ENCODE measurements at regions not wholly inside any gene's neighbourhood (a gene's known extent, or its start where the extent isn't known, plus 50 kb on each side); places are given as distances from the start of the nearest gene placed in this dataset.

DNA sequence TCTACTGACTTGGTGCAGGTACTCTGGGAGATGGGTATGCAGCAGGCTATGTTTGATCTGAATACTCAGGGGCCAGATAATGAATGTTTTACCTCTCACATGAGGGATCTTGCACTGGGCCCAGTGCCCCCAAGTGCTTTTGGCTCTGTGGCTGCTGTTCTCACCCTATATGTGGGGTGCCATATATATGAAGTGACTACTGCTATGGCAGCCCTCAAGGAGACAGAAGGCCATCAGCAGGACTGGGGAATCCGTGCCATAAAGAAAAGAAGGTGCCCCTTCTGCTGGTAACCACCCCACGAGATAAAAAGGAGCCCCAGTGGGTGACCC lies 302.1 kb downstream of the ZPLD1 start:
- WGBS, 2 donors: 69 to 84% methylated on average over 2 of the region's 2 CpGs
- Histone ChIP-seq H3K36me3 (ENCODE audit: control insufficient read depth in 4 of 4, insufficient read depth in 4 of 4, low read length in 4 of 4) (no peaks in the 10 kb centered on the region), H3K27ac (ENCODE audit: low read depth in 1 of 2, low read length in 1 of 2) (no peak overlapping the region), H3K4me3 (no peak overlapping the region), H3K9me3 (ENCODE audit: control insufficient read depth in 4 of 4, insufficient read depth in 3 of 4, low read length in 3 of 4) (peaks cover 0 to 4% (median 0%) of the 10 kb centered on the region in 4 donors), H3K4me1 (ENCODE audit: control insufficient read depth in 5 of 5, insufficient read depth in 5 of 5, low read length in 5 of 5) (peaks cover 0 to 32% (median 0%) of the 10 kb centered on the region in 5 donors), H3K27me3 (ENCODE audit: control insufficient read depth in 3 of 3, insufficient read depth in 3 of 3, low read length in 2 of 3) (no peaks in the 10 kb centered on the region), H3K9ac (ENCODE audit: insufficient read depth in 1 of 2, low read length in 2 of 2) (no peak overlapping the region)
- ATAC-seq (ENCODE audit: insufficient read depth, low FRiP score): no peak
- TF ChIP-seq, protein P1, sequence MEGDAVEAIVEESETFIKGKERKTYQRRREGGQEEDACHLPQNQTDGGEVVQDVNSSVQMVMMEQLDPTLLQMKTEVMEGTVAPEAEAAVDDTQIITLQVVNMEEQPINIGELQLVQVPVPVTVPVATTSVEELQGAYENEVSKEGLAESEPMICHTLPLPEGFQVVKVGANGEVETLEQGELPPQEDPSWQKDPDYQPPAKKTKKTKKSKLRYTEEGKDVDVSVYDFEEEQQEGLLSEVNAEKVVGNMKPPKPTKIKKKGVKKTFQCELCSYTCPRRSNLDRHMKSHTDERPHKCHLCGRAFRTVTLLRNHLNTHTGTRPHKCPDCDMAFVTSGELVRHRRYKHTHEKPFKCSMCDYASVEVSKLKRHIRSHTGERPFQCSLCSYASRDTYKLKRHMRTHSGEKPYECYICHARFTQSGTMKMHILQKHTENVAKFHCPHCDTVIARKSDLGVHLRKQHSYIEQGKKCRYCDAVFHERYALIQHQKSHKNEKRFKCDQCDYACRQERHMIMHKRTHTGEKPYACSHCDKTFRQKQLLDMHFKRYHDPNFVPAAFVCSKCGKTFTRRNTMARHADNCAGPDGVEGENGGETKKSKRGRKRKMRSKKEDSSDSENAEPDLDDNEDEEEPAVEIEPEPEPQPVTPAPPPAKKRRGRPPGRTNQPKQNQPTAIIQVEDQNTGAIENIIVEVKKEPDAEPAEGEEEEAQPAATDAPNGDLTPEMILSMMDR (IDR thresholded peaks at IDR 0.05; ENCODE audit: control extremely low read depth, extremely low read depth): no peak
- DNase-seq: no peak

DNA sequence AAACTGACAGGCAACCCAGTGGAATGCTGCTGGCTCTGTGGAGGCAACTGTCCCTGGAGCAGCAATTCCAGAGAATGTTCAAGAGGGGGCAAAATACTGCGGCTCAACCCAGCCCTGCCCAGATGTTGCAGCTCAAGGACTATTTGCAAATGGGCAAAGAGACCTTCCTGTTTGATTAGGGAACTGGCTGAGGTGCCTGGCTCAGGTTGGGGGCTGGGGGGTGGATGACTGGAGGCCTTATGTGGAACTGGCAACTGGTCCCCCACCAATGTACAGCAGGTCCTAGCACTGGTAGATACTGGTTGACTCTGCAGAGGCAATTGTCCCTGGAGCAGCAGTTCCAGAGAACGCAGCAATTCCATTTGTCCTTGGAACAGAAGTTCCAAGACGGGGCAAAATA lies 302.5 kb downstream of the ZPLD1 start:
- 88 to 92% methylated on average over 3 of the region's 3 CpGs for WGBS, 2 donors
- ATAC-seq (ENCODE audit: insufficient read depth, low FRiP score): no peak
- Histone ChIP-seq H3K27me3 (ENCODE audit: control insufficient read depth in 3 of 3, insufficient read depth in 3 of 3, low read length in 2 of 3) (no peaks in the 10 kb centered on the region), H3K9me3 (ENCODE audit: control insufficient read depth in 4 of 4, insufficient read depth in 3 of 4, low read length in 3 of 4) (peaks cover 0 to 4% (median 0%) of the 10 kb centered on the region in 4 donors), H3K4me3 (no peak overlapping the region), H3K4me1 (ENCODE audit: control insufficient read depth in 5 of 5, insufficient read depth in 5 of 5, low read length in 5 of 5) (peaks cover 0 to 32% (median 0%) of the 10 kb centered on the region in 5 donors), H3K27ac (ENCODE audit: low read depth in 1 of 2, low read length in 1 of 2) (no peak overlapping the region), H3K9ac (ENCODE audit: insufficient read depth in 1 of 2, low read length in 2 of 2) (no peak overlapping the region), H3K36me3 (ENCODE audit: control insufficient read depth in 4 of 4, insufficient read depth in 4 of 4, low read length in 4 of 4) (no peaks in the 10 kb centered on the region)
- TF ChIP-seq, protein P1 (IDR thresholded peaks at IDR 0.05; ENCODE audit: control extremely low read depth, extremely low read depth): no peak
- DNase-seq: no peak

DNA sequence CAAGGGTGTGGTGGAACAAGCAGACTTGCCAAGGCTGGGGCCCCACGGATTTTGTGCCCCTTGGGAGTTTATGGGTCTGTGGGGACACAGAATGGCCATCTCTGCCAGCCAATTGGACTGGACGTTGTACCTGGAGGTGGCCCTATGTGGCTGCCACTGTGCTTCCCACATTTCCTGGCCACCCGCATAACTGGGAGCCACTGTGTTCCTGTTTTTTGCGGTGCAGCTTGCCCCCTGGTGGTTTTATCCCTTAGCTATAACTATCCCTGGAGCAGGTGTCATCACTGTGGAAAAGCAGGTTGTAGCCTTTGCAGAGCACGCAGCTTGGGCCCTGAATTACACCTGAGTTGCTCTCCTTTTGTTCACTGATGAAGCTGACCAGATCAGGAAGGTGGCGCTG lies 306.3 kb downstream of the ZPLD1 start:
- ATAC-seq (ENCODE audit: insufficient read depth, low FRiP score): no peak
- Histone ChIP-seq H3K4me3 (no peak overlapping the region), H3K9me3 (ENCODE audit: control insufficient read depth in 4 of 4, insufficient read depth in 3 of 4, low read length in 3 of 4) (peaks cover 0 to 4% (median 0%) of the 10 kb centered on the region in 4 donors)

More for the DNA sequence above, 306.3 kb downstream of the ZPLD1 start:
- no peaks in the 10 kb centered on the region for H3K27me3 ChIP-seq (ENCODE audit: control insufficient read depth in 3 of 3, insufficient read depth in 3 of 3, low read length in 2 of 3)
- TF ChIP-seq, protein P1 (IDR thresholded peaks at IDR 0.05; ENCODE audit: control extremely low read depth, extremely low read depth): no peak
- no peak overlapping the region for H3K27ac ChIP-seq (ENCODE audit: low read depth in 1 of 2, low read length in 1 of 2)
- H3K4me1 ChIP-seq (ENCODE audit: control insufficient read depth in 5 of 5, insufficient read depth in 5 of 5, low read length in 5 of 5): peaks cover 0 to 7% (median 0%) of the 10 kb centered on the region in 5 donors
- H3K36me3 ChIP-seq (ENCODE audit: control insufficient read depth in 4 of 4, insufficient read depth in 4 of 4, low read length in 4 of 4): no peaks in the 10 kb centered on the region
- 86 to 91% methylated on average over 6 of the region's 6 CpGs for WGBS, 2 donors
- no peak for DNase-seq
- no peak overlapping the region for H3K9ac ChIP-seq (ENCODE audit: insufficient read depth in 1 of 2, low read length in 2 of 2)

Measured in lung (tissue), 11 donors.